Caco-2 (cell line): ENCODE measurements at regions not wholly inside any gene's neighbourhood (a gene's known extent, or its start where the extent isn't known, plus 50 kb on each side); places are given as distances from the start of the nearest gene placed in this dataset.

Experiments used
- BruUV-seq: library from RNA; stranded (reverse); fragments of 400-500 nt; replicated peaks from 2 replicates; lab custom pipeline; 2021; lab: Mats Ljungman, UMichigan
- CTCF ChIA-PET: fragments of 300-600 bp; sonication (Branson Sonifier 250); formaldehyde crosslinking; loops from one replicate; lab custom pipeline; 2022; ENCODE audit warnings: antibody characterized with exemption; lab: Charles Lee
- POLR2A ChIA-PET: fragments of 300-600 bp; sonication (Branson Sonifier 250); formaldehyde crosslinking; loops from one replicate; lab custom pipeline; 2022; ENCODE audit warnings: antibody characterized with exemption; lab: Charles Lee
- DNase-seq, 2 experiments: peaks; one replicate each; pipeline versions ENCODE4 v3.0.0 to v3.0.0-alpha.2; 2020 to 2022
- H3K27me3 ChIP-seq: replicated peaks from 2 replicates; pipeline ENCODE4 v1.6.0; 2011; ENCODE audit warnings: low read length; ENCODE audit not compliant: control insufficient read depth, insufficient read depth
- H3K36me3 ChIP-seq: 2 replicates; pipeline ENCODE4 v1.5.1; 2011; ENCODE audit warnings: low read length; ENCODE audit not compliant: control insufficient read depth, insufficient read depth
- H3K4me1 ChIP-seq: fragments of 250-450 bp; sonication (Bioruptor Pico); 2 replicates; pipeline ENCODE4 v1.5.1; 2020; ENCODE audit warnings: mild to moderate bottlenecking
- H3K4me3 ChIP-seq: 2 replicates; pipeline ENCODE4 v1.5.1; 2011; ENCODE audit warnings: low read depth, mild to moderate bottlenecking, control low read depth, low read length
- H3K9me3 ChIP-seq: fragments of 250-450 bp; sonication (Bioruptor Pico); 2 replicates; pipeline ENCODE4 v1.5.1; 2020; ENCODE audit warnings: mild to moderate bottlenecking, moderate library complexity
- H3K27ac Mint-ChIP-seq: one replicate; pipeline ENCODE4 v1.8.0; 2022; ENCODE audit warnings: mixed read lengths; ENCODE audit not compliant: unreplicated experiment
- H3K27me3 Mint-ChIP-seq: one replicate; pipeline ENCODE4 v1.8.0; 2022; ENCODE audit warnings: mixed read lengths; ENCODE audit not compliant: insufficient read depth, unreplicated experiment
- H3K36me3 Mint-ChIP-seq: one replicate; pipeline ENCODE4 v1.8.0; 2022; ENCODE audit warnings: mild to moderate bottlenecking, mixed read lengths; ENCODE audit not compliant: insufficient read depth, unreplicated experiment
- H3K4me1 Mint-ChIP-seq: one replicate; pipeline ENCODE4 v1.8.0; 2022; ENCODE audit warnings: low read depth, mixed read lengths; ENCODE audit not compliant: unreplicated experiment
- H3K4me3 Mint-ChIP-seq: one replicate; pipeline ENCODE4 v1.8.0; 2022; ENCODE audit warnings: mild to moderate bottlenecking, moderate library complexity, mixed read lengths; ENCODE audit not compliant: unreplicated experiment
- H3K9me3 Mint-ChIP-seq: one replicate; pipeline ENCODE4 v1.8.0; 2022; ENCODE audit warnings: mixed read lengths; ENCODE audit not compliant: unreplicated experiment
- CTCF ChIP-seq, 2 experiments: fragments of 200-600 bp in 1 of 2; IDR thresholded peaks; 1 replicate in 1 of 2; 2 replicates in 1 of 2; pipeline versions ENCODE4 v1.5.1 to v1.8.0; 2011 to 2022; ENCODE audit warnings: antibody characterized with exemption in 1 of 2, control low read depth in 1 of 2, inconsistent platforms in 1 of 2, low read depth in 1 of 2, low read length in 1 of 2, mild to moderate bottlenecking in 1 of 2, moderate library complexity in 1 of 2; ENCODE audit not compliant: insufficient read depth in 1 of 2, severe bottlenecking in 1 of 2, unreplicated experiment in 1 of 2
- intact Hi-C: fragments of 100-400 bp; cut with micrococcal nuclease; formaldehyde crosslinking; loops from one replicate; pipeline ENCODE4 v1.10.0; 2022; ENCODE audit not compliant: unreplicated experiment

GRCh38 chr4:15139599-15139998, 137.3 kb downstream of the CPEB2 start:
- Histone ChIP-seq H3K27me3 (no peaks in the 10 kb centered on the region), H3K9me3 (no peaks in the 10 kb centered on the region), H3K4me3 (no peak overlapping the region), H3K36me3 (no peaks in the 10 kb centered on the region), H3K4me1 (no peaks in the 10 kb centered on the region)
- Mint-ChIP-seq H3K27me3 (no peaks in the 10 kb centered on the region), H3K9me3 (peaks cover 23% of the 10 kb centered on the region), H3K4me3 (no peak overlapping the region), H3K4me1 (no peaks in the 10 kb centered on the region), H3K27ac (no peak overlapping the region), H3K36me3 (no peaks in the 10 kb centered on the region)
- no TSS peak for BruUV-seq
- ChIA-PET CTCF (no interaction called here), POLR2A (no interaction called here)
- TF ChIP-seq CTCF (IDR thresholded peaks at IDR 0.05; ENCODE audit: insufficient read depth in 1 of 2, low read depth in 1 of 2, low read length in 1 of 2, severe bottlenecking in 1 of 2, unreplicated experiment in 1 of 2), result no peak
- no peak for DNase-seq
- intact Hi-C loops, result no loop called here

- Mint-ChIP-seq H3K36me3 (no peaks in the 10 kb centered on the region), H3K27me3 (no peaks in the 10 kb centered on the region), H3K27ac (no peak overlapping the region), H3K4me1 (no peaks in the 10 kb centered on the region), H3K9me3 (peaks cover 12% of the 10 kb centered on the region), H3K4me3 (no peak overlapping the region)
- no peak for TF ChIP-seq CTCF (IDR thresholded peaks at IDR 0.05; ENCODE audit: insufficient read depth in 1 of 2, low read depth in 1 of 2, low read length in 1 of 2, severe bottlenecking in 1 of 2, unreplicated experiment in 1 of 2)
- Histone ChIP-seq H3K27me3 (no peaks in the 10 kb centered on the region), H3K4me3 (no peak overlapping the region), H3K4me1 (no peaks in the 10 kb centered on the region), H3K36me3 (no peaks in the 10 kb centered on the region), H3K9me3 (no peaks in the 10 kb centered on the region)
- intact Hi-C loops, result no loop called here
- no peak for DNase-seq
- ChIA-PET POLR2A (no interaction called here), CTCF (no interaction called here)
- no TSS peak for BruUV-seq
These were observed 139.9 kb downstream of the CPEB2 start for GRCh38 chr4:15142201-15142600.

GRCh38 chr4:15143551-15143950, 141.3 kb downstream of the CPEB2 start:
- H3K4me3 Mint-ChIP-seq, result no peak overlapping the region
- no peaks in the 10 kb centered on the region for H3K27me3 Mint-ChIP-seq
- no peaks in the 10 kb centered on the region for H3K36me3 ChIP-seq
- CTCF ChIA-PET, result no interaction called here
- H3K9me3 Mint-ChIP-seq, result no peaks in the 10 kb centered on the region
- BruUV-seq, result no TSS peak
- no peak for TF ChIP-seq CTCF (IDR thresholded peaks at IDR 0.05; ENCODE audit: insufficient read depth in 1 of 2, low read depth in 1 of 2, low read length in 1 of 2, severe bottlenecking in 1 of 2, unreplicated experiment in 1 of 2)
- H3K27ac Mint-ChIP-seq, result no peak overlapping the region
- no peak for DNase-seq
- H3K27me3 ChIP-seq, result no peaks in the 10 kb centered on the region
- no peaks in the 10 kb centered on the region for H3K9me3 ChIP-seq
- H3K4me1 Mint-ChIP-seq, result no peaks in the 10 kb centered on the region
- no peaks in the 10 kb centered on the region for H3K36me3 Mint-ChIP-seq
- no peaks in the 10 kb centered on the region for H3K4me1 ChIP-seq
- POLR2A ChIA-PET, result no interaction called here
- no peak overlapping the region for H3K4me3 ChIP-seq
- intact Hi-C loops, result no loop called here
